GM23338 (cell line): ENCODE measurements at regions not wholly inside any gene's neighbourhood (a gene's known extent, or its start where the extent isn't known, plus 50 kb on each side); places are given as distances from the start of the nearest gene placed in this dataset. TPM values are rescaled to one million over a fixed set of nuclear protein-coding genes. Genes with fewer than 3 reads are reported as not detected.

Source experiments
- ATAC-seq: fragments of 200-7000 bp; cut with Tn5 transposase; 3 replicates; pipeline ENCODE4 v1.9.1; 2020
- DNase-seq: peaks from one replicate; pipeline ENCODE4 v3.0.0-alpha.2; 2015; ENCODE audit warnings: low spot score
- H2AFZ ChIP-seq: fragments of 200-600 bp; sonication (generic); 2 replicates; pipeline ENCODE4 v1.8.0; 2016; ENCODE audit warnings: antibody characterized with exemption, mild to moderate bottlenecking, moderate library complexity
- H3F3A ChIP-seq: fragments of 200-600 bp; sonication (generic); replicated peaks from 2 replicates; pipeline ENCODE4 v1.8.0; 2017; ENCODE audit warnings: antibody characterized with exemption, mixed run types, low read depth
- H3K27ac ChIP-seq: fragments of 200-600 bp; sonication (generic); 2 replicates; pipeline ENCODE4 v1.6.1; 2016; ENCODE audit warnings: low read depth
- H3K27me3 ChIP-seq: fragments of 200-600 bp; sonication (generic); 2 replicates; pipeline ENCODE4 v1.8.0; 2016; ENCODE audit warnings: mild to moderate bottlenecking, mixed run types, moderate library complexity; ENCODE audit not compliant: insufficient read depth
- H3K36me3 ChIP-seq: fragments of 200-600 bp; sonication (generic); 2 replicates; pipeline ENCODE4 v1.8.0; 2016; ENCODE audit warnings: mild to moderate bottlenecking; ENCODE audit not compliant: insufficient read depth
- H3K4me1 ChIP-seq: fragments of 200-600 bp; sonication (generic); 2 replicates; pipeline ENCODE4 v1.8.0; 2016; ENCODE audit warnings: mild to moderate bottlenecking, moderate library complexity; ENCODE audit not compliant: insufficient read depth
- H3K4me2 ChIP-seq: fragments of 200-600 bp; sonication (generic); 2 replicates; pipeline ENCODE4 v1.7.1; 2017; ENCODE audit warnings: mixed run types
- H3K4me3 ChIP-seq: fragments of 200-600 bp; sonication (generic); 2 replicates; pipeline ENCODE4 v1.6.1; 2016; ENCODE audit warnings: mixed run types
- H3K79me2 ChIP-seq: fragments of 200-600 bp; sonication (generic); replicated peaks from 2 replicates; pipeline ENCODE4 v1.8.0; 2017; ENCODE audit warnings: mild to moderate bottlenecking; ENCODE audit not compliant: insufficient read depth
- H3K9me2 ChIP-seq: fragments of 200-600 bp; sonication (generic); 2 replicates; pipeline ENCODE4 v1.8.0; 2017; ENCODE audit not compliant: insufficient read depth
- H4K20me1 ChIP-seq: fragments of 200-600 bp; sonication (generic); replicated peaks from 2 replicates; pipeline ENCODE4 v1.8.0; 2017; ENCODE audit warnings: mild to moderate bottlenecking; ENCODE audit not compliant: insufficient read depth
- H3K27ac Mint-ChIP-seq: 2 replicates; pipeline ENCODE4 v1.8.0; 2020; ENCODE audit warnings: inconsistent platforms, mild to moderate bottlenecking, moderate library complexity, mixed read lengths
- H3K27me3 Mint-ChIP-seq: 3 replicates; pipeline ENCODE4 v1.8.0; 2022; ENCODE audit warnings: low read depth, mild to moderate bottlenecking, moderate library complexity, mixed read lengths, inconsistent platforms; ENCODE audit not compliant: insufficient read depth, poor library complexity
- H3K36me3 Mint-ChIP-seq: 3 replicates; pipeline ENCODE4 v1.8.0; 2021; ENCODE audit warnings: low read depth, mild to moderate bottlenecking, inconsistent platforms, moderate library complexity, mixed read lengths
- H3K4me1 Mint-ChIP-seq: 3 replicates; pipeline ENCODE4 v1.8.0; 2020; ENCODE audit warnings: mild to moderate bottlenecking, inconsistent platforms, mixed read lengths
- H3K4me3 Mint-ChIP-seq: 3 replicates; pipeline ENCODE4 v1.8.0; 2021; ENCODE audit warnings: moderate library complexity, mild to moderate bottlenecking, inconsistent platforms, mixed read lengths
- H3K9me3 Mint-ChIP-seq: 3 replicates; pipeline ENCODE4 v1.8.0; 2020; ENCODE audit warnings: moderate library complexity, mild to moderate bottlenecking, inconsistent platforms, mixed read lengths
- NANOG ChIP-seq: IDR thresholded peaks from 2 replicates; pipeline ENCODE4 v1.6.1; 2016; ENCODE audit warnings: antibody characterized with exemption, borderline replicate concordance
- small RNA-seq: library from RNA; depleted of rRNA; stranded (forward); fragments of <200 nt; gene quantifications from one replicate; pipeline ENCODE3, GENCODE V24; 2014; ENCODE audit warnings: low replicate concordance

DNA sequence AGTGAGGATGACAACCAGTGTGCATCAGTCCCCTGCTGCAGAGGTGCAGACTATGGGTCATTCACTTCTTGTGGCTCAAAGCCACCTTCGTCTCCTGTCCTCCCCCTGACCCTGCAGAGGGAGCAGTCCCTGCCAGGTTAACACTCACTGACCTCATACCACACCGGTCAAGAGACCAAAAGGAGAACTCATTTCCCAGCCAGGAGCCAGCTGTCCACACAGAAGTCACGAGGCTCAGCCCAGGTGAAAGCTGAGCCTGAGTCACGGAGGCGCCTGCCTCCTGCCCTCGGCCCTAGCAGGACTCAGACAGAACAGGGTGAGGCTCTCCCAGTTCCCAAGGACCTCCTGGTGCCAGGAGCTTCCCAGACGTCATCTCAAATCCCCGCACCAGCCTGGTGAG is 103.7 kb downstream of the MN1 start:
- Histone ChIP-seq H3K27ac (no peak overlapping the region), H3K36me3 (peaks cover 3% of the 10 kb centered on the region), H2AFZ (no peak overlapping the region), H3F3A (no peaks in the 10 kb centered on the region), H3K4me2 (no peak overlapping the region), H3K4me1 (no peaks in the 10 kb centered on the region), H3K79me2 (peaks cover 55% of the 10 kb centered on the region), H3K27me3 (no peaks in the 10 kb centered on the region), H3K4me3 (no peak overlapping the region), H4K20me1 (peaks cover 50% of the 10 kb centered on the region), H3K9me2 (no peaks in the 10 kb centered on the region)
- H3K36me3 Mint-ChIP-seq: peaks cover 69% of the 10 kb centered on the region
- DNase-seq (no peak), ATAC-seq (no peak)
- peaks cover 10% of the 10 kb centered on the region; the same call in 2 of the 3 replicates for H3K9me3 Mint-ChIP-seq
- no peaks in the 10 kb centered on the region for H3K4me1 Mint-ChIP-seq
- H3K27ac Mint-ChIP-seq: no peak overlapping the region
- H3K4me3 Mint-ChIP-seq: no peak overlapping the region
- no peak for TF ChIP-seq NANOG
- H3K27me3 Mint-ChIP-seq: peaks cover 6% of the 10 kb centered on the region

Small RNA genes in the stretch of these regions (small RNA-seq; reads per million reads assigned to genes)
- not detected for gene RNU6-1066P
